ENCODE measurements at regions not wholly inside any gene's neighbourhood (a gene's known extent, or its start where the extent isn't known, plus 50 kb on each side); places are given as distances from the start of the nearest gene placed in this dataset.

DNA sequence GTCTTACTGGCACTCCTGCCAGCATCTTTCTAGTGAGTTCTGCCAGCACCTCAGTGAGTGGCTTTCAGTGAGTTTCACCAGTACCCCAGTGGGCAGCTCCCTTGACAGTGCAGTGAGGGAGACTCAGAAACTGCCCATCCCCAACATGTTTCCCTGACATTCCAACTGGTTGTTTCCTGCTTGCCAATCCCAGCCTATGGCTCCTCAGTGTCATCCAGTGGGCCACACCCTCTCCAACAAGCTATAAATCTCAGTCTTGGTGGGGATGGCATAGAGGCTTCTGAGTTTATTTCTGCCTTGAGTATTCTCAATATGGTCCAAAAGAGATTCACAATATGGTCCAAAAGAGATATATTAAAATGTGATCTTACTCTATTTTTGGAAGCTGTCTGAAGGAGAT, 461.2 kb upstream of the NR3C2 start:
- TF ChIP-seq, protein P1, sequence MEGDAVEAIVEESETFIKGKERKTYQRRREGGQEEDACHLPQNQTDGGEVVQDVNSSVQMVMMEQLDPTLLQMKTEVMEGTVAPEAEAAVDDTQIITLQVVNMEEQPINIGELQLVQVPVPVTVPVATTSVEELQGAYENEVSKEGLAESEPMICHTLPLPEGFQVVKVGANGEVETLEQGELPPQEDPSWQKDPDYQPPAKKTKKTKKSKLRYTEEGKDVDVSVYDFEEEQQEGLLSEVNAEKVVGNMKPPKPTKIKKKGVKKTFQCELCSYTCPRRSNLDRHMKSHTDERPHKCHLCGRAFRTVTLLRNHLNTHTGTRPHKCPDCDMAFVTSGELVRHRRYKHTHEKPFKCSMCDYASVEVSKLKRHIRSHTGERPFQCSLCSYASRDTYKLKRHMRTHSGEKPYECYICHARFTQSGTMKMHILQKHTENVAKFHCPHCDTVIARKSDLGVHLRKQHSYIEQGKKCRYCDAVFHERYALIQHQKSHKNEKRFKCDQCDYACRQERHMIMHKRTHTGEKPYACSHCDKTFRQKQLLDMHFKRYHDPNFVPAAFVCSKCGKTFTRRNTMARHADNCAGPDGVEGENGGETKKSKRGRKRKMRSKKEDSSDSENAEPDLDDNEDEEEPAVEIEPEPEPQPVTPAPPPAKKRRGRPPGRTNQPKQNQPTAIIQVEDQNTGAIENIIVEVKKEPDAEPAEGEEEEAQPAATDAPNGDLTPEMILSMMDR (IDR thresholded peaks at IDR 0.05) = no peak
- TF ChIP-seq POLR2A (IDR thresholded peaks at IDR 0.05) = no peak
